WTC11 (cell line): ENCODE measurements at regions not wholly inside any gene's neighbourhood (a gene's known extent, or its start where the extent isn't known, plus 50 kb on each side); places are given as distances from the start of the nearest gene placed in this dataset.

Experiments
- ARID4B ChIP-seq: sonication (generic); formaldehyde crosslinking; IDR thresholded peaks from 2 replicates; pipeline ENCODE4 v1.8.0; 2023; ENCODE audit warnings: missing genetic modification reagents, mild to moderate bottlenecking, borderline replicate concordance
- FOXJ3 ChIP-seq: sonication (generic); formaldehyde crosslinking; IDR thresholded peaks from 2 replicates; pipeline ENCODE4 v1.9.0; 2021; ENCODE audit warnings: missing genetic modification reagents, mild to moderate bottlenecking, borderline replicate concordance
- KAT7 ChIP-seq: sonication (generic); formaldehyde crosslinking; IDR thresholded peaks from 2 replicates; pipeline ENCODE4 v1.8.1; 2023; ENCODE audit warnings: missing genetic modification reagents, mild to moderate bottlenecking, borderline replicate concordance
- USF2 ChIP-seq: sonication (generic); formaldehyde crosslinking; IDR thresholded peaks from 2 replicates; pipeline ENCODE4 v1.8.1; 2023; ENCODE audit warnings: mild to moderate bottlenecking, missing genetic modification reagents, moderate library complexity
- ZNF512 ChIP-seq: sonication (generic); formaldehyde crosslinking; IDR thresholded peaks from 2 replicates; pipeline ENCODE4 v1.8.1; 2022; ENCODE audit warnings: missing genetic modification reagents, borderline replicate concordance
- TF ChIP-seq, protein P1 (sequence below): fragments of 200-600 bp; IDR thresholded peaks from 2 replicates; pipeline ENCODE4 v1.8.0; 2022; ENCODE audit warnings: antibody characterized with exemption
- TF ChIP-seq, protein P2 (sequence below): sonication (generic); formaldehyde crosslinking; IDR thresholded peaks from 2 replicates; pipeline ENCODE4 v1.8.1; 2022; ENCODE audit warnings: low read depth, missing genetic modification reagents, borderline replicate concordance
- TF ChIP-seq, protein P3 (sequence below): sonication (generic); formaldehyde crosslinking; conservative IDR thresholded peaks from 2 replicates; pipeline ENCODE4 v1.8.1; 2023; ENCODE audit warnings: mild to moderate bottlenecking, low read depth, missing genetic modification reagents, moderate library complexity
- TF ChIP-seq, protein P4 (sequence below): sonication (generic); formaldehyde crosslinking; IDR thresholded peaks from 2 replicates; pipeline ENCODE4 v1.8.1; 2022; ENCODE audit warnings: mild to moderate bottlenecking, missing genetic modification reagents, moderate library complexity, borderline replicate concordance

- TF ChIP-seq, protein P1, sequence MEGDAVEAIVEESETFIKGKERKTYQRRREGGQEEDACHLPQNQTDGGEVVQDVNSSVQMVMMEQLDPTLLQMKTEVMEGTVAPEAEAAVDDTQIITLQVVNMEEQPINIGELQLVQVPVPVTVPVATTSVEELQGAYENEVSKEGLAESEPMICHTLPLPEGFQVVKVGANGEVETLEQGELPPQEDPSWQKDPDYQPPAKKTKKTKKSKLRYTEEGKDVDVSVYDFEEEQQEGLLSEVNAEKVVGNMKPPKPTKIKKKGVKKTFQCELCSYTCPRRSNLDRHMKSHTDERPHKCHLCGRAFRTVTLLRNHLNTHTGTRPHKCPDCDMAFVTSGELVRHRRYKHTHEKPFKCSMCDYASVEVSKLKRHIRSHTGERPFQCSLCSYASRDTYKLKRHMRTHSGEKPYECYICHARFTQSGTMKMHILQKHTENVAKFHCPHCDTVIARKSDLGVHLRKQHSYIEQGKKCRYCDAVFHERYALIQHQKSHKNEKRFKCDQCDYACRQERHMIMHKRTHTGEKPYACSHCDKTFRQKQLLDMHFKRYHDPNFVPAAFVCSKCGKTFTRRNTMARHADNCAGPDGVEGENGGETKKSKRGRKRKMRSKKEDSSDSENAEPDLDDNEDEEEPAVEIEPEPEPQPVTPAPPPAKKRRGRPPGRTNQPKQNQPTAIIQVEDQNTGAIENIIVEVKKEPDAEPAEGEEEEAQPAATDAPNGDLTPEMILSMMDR = no peak
- TF ChIP-seq USF2 = no peak
- TF ChIP-seq ZNF512 (CRISPR knock-in tag) = no peak
- TF ChIP-seq, protein P2, sequence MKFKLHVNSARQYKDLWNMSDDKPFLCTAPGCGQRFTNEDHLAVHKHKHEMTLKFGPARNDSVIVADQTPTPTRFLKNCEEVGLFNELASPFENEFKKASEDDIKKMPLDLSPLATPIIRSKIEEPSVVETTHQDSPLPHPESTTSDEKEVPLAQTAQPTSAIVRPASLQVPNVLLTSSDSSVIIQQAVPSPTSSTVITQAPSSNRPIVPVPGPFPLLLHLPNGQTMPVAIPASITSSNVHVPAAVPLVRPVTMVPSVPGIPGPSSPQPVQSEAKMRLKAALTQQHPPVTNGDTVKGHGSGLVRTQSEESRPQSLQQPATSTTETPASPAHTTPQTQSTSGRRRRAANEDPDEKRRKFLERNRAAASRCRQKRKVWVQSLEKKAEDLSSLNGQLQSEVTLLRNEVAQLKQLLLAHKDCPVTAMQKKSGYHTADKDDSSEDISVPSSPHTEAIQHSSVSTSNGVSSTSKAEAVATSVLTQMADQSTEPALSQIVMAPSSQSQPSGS = no peak
- TF ChIP-seq KAT7 (CRISPR knock-in tag) = no peak
- TF ChIP-seq FOXJ3 = no peak
- no peak for TF ChIP-seq ARID4B (CRISPR knock-in tag)
- TF ChIP-seq, protein P3, sequence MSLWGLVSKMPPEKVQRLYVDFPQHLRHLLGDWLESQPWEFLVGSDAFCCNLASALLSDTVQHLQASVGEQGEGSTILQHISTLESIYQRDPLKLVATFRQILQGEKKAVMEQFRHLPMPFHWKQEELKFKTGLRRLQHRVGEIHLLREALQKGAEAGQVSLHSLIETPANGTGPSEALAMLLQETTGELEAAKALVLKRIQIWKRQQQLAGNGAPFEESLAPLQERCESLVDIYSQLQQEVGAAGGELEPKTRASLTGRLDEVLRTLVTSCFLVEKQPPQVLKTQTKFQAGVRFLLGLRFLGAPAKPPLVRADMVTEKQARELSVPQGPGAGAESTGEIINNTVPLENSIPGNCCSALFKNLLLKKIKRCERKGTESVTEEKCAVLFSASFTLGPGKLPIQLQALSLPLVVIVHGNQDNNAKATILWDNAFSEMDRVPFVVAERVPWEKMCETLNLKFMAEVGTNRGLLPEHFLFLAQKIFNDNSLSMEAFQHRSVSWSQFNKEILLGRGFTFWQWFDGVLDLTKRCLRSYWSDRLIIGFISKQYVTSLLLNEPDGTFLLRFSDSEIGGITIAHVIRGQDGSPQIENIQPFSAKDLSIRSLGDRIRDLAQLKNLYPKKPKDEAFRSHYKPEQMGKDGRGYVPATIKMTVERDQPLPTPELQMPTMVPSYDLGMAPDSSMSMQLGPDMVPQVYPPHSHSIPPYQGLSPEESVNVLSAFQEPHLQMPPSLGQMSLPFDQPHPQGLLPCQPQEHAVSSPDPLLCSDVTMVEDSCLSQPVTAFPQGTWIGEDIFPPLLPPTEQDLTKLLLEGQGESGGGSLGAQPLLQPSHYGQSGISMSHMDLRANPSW (CRISPR knock-in tag) = no peak
- TF ChIP-seq, protein P4, sequence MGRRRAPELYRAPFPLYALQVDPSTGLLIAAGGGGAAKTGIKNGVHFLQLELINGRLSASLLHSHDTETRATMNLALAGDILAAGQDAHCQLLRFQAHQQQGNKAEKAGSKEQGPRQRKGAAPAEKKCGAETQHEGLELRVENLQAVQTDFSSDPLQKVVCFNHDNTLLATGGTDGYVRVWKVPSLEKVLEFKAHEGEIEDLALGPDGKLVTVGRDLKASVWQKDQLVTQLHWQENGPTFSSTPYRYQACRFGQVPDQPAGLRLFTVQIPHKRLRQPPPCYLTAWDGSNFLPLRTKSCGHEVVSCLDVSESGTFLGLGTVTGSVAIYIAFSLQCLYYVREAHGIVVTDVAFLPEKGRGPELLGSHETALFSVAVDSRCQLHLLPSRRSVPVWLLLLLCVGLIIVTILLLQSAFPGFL (CRISPR knock-in tag) = no peak
Measured at GRCh38 chr10:63994371-63994770, 473.2 kb downstream of the REEP3 start.
